AG09319 (cell line): ENCODE measurements at regions not wholly inside any gene's neighbourhood (a gene's known extent, or its start where the extent isn't known, plus 50 kb on each side); places are given as distances from the start of the nearest gene placed in this dataset.

Source experiments
- DNase-seq: peaks from one replicate; pipeline ENCODE4 v3.0.0-alpha.2; 2010; ENCODE audit warnings: low read depth; ENCODE audit errors: extremely low read depth
- TF ChIP-seq, protein P1 (sequence below): IDR thresholded peaks from 2 replicates; pipeline ENCODE4 v1.5.1; 2011; ENCODE audit warnings: low read depth, mild to moderate bottlenecking, inconsistent platforms, low read length, moderate library complexity

DNA sequence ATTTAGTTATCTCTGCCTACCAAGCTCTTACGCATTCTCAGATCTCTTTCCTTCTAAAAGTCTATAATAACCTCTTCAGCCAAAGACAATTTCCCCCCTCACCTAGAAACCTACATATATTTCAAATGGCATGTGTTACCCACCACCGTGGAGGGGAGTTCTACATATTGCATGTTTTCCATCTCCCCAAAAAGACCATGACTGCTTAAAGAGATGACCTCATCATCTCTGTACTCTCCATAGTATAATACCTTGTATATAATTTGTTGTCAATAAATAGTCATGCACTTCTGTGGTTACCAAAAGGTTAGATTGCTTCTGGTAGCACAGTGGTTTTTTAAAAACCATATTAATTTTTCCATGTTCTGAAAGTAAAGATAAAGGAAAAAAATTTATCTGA is 148.4 kb downstream of the TBX18 start:
- TF ChIP-seq, protein P1, sequence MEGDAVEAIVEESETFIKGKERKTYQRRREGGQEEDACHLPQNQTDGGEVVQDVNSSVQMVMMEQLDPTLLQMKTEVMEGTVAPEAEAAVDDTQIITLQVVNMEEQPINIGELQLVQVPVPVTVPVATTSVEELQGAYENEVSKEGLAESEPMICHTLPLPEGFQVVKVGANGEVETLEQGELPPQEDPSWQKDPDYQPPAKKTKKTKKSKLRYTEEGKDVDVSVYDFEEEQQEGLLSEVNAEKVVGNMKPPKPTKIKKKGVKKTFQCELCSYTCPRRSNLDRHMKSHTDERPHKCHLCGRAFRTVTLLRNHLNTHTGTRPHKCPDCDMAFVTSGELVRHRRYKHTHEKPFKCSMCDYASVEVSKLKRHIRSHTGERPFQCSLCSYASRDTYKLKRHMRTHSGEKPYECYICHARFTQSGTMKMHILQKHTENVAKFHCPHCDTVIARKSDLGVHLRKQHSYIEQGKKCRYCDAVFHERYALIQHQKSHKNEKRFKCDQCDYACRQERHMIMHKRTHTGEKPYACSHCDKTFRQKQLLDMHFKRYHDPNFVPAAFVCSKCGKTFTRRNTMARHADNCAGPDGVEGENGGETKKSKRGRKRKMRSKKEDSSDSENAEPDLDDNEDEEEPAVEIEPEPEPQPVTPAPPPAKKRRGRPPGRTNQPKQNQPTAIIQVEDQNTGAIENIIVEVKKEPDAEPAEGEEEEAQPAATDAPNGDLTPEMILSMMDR: no peak
- DNase-seq: no peak

- TF ChIP-seq, protein P1: no peak
- DNase-seq: no peak
These were observed 149.1 kb downstream of the TBX18 start for GRCh38 chr6:84615113-84615850.

GRCh38 chr6:84606860-84607259 is 157.5 kb downstream of the TBX18 start:
- peak; percentile 29 for DNase-seq
- TF ChIP-seq, protein P1: no peak

DNA sequence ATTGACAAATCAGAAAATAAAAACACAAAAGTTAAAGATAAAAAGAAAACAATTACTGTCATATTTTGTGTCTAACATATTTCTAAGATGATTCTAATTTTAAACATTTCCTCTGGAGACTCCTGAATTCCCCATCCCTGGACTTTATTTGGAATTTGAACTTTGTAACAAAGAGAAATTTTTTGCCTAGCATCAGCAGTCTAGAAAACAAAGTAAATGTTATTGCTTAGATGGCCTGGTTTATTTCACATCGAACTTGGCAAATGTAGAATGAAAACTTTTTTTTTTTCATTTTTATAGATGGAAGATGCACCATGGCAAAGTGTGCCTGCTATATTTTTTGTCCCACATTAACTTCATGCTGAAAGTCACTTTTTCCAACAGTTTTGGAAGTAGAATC is 159.1 kb downstream of the TBX18 start:
- no peak for DNase-seq
- TF ChIP-seq, protein P1: no peak

DNA sequence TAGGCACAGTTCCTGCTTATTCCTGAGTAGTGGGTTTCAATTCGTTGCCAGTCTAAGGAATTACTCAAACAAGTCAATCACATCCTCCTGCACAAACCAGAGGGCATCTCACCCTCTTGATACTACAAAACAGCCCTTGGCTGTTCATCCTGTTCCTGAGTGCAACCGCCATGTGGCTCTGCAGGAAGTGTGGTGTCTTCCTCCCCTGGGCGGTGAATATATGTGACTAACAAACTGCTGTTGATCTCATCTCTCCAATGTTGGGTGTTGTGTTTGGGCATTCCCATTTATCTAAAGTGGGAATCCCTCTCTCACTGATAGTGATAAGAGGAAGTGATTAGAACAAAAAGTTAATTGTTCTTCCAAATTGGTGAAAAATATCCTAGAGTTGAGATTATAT is 163.0 kb downstream of the TBX18 start:
- TF ChIP-seq, protein P1: no peak
- DNase-seq: no peak

- no peak for DNase-seq
- TF ChIP-seq, protein P1: no peak
These were observed 164.4 kb downstream of the TBX18 start for GRCh38 chr6:84599991-84600390.

- TF ChIP-seq, protein P1: no peak
- no peak for DNase-seq
These were observed 167.0 kb downstream of the TBX18 start for GRCh38 chr6:84597238-84597875.
